CD14-positive monocyte (primary cell): ENCODE measurements at regions not wholly inside any gene's neighbourhood (a gene's known extent, or its start where the extent isn't known, plus 50 kb on each side); places are given as distances from the start of the nearest gene placed in this dataset.

Experiments
- DNase-seq, 3 donors: peaks; one replicate each; pipeline ENCODE4 v3.0.0-alpha.2; 2011 to 2022
- H2AFZ ChIP-seq: 2 replicates; pipeline ENCODE4 v1.6.0; 2012; ENCODE audit warnings: mild to moderate bottlenecking, low read depth, low read length, inconsistent platforms; ENCODE audit not compliant: insufficient read depth, poor library complexity, severe bottlenecking
- H3K27ac ChIP-seq, 2 donors: 1 replicate in 1 of 2; 2 replicates in 1 of 2; pipeline ENCODE4 v1.5.1; 2012 to 2013; ENCODE audit warnings: low read length in 2 of 2, control low read depth in 1 of 2, inconsistent platforms in 1 of 2, low read depth in 1 of 2, mild to moderate bottlenecking in 1 of 2
- H3K27me3 ChIP-seq, 2 donors: one replicate each; pipeline versions ENCODE4 v1.6.0 to v1.6.1; 2011 to 2013; ENCODE audit warnings: low read length in 2 of 2; ENCODE audit not compliant: control insufficient read depth in 2 of 2, insufficient read depth in 2 of 2
- H3K36me3 ChIP-seq, 2 donors: replicated peaks in 1 of 2; 1 replicate in 1 of 2; 2 replicates in 1 of 2; pipeline versions ENCODE4 v1.5.1 to v1.6.1; 2012 to 2013; ENCODE audit warnings: low read length in 2 of 2, control low read depth in 1 of 2, inconsistent platforms in 1 of 2, mild to moderate bottlenecking in 1 of 2; ENCODE audit not compliant: insufficient read depth in 2 of 2, control insufficient read depth in 1 of 2
- H3K4me1 ChIP-seq, 2 donors: 1 replicate in 1 of 2; 2 replicates in 1 of 2; pipeline versions ENCODE4 v1.5.1 to v1.6.1; 2012 to 2013; ENCODE audit warnings: low read length in 2 of 2, control low read depth in 1 of 2, inconsistent platforms in 1 of 2, mild to moderate bottlenecking in 1 of 2, moderate library complexity in 1 of 2; ENCODE audit not compliant: insufficient read depth in 2 of 2, control insufficient read depth in 1 of 2
- H3K4me2 ChIP-seq: replicated peaks from 2 replicates; pipeline ENCODE3; 2012; ENCODE audit warnings: low read length, moderate library complexity, mild to moderate bottlenecking; ENCODE audit not compliant: poor library complexity, severe bottlenecking; ENCODE audit errors: extremely low read depth
- H3K4me3 ChIP-seq, 3 experiments: fragments of 200-600 bp in 1 of 3; sonication (generic) in 1 of 3; replicated peaks in 1 of 3; 1 replicate in 2 of 3; 2 replicates in 1 of 3; pipeline ENCODE4 v1.5.1; 2011 to 2013; ENCODE audit warnings: low read length in 3 of 3, mild to moderate bottlenecking in 3 of 3, control low read depth in 2 of 3, low read depth in 2 of 3, inconsistent platforms in 1 of 3, moderate library complexity in 1 of 3
- H3K79me2 ChIP-seq: 2 replicates; pipeline ENCODE4 v1.6.0; 2012; ENCODE audit warnings: mild to moderate bottlenecking, control low read depth, inconsistent platforms, low read length, moderate library complexity; ENCODE audit not compliant: insufficient read depth
- H3K9ac ChIP-seq: 2 replicates; pipeline ENCODE4 v1.6.0; 2017; ENCODE audit warnings: low read length, mild to moderate bottlenecking; ENCODE audit not compliant: insufficient read depth, poor library complexity, severe bottlenecking
- H3K9me3 ChIP-seq, 2 donors: replicated peaks in 1 of 2; 1 replicate in 1 of 2; 2 replicates in 1 of 2; pipeline versions ENCODE4 v1.5.1 to v1.6.1; 2012 to 2013; ENCODE audit warnings: low read length in 2 of 2, control low read depth in 1 of 2; ENCODE audit not compliant: control insufficient read depth in 1 of 2, insufficient read depth in 1 of 2
- H4K20me1 ChIP-seq: 2 replicates; pipeline ENCODE4 v1.6.0; 2012; ENCODE audit warnings: mild to moderate bottlenecking, low read length, control low read depth, moderate library complexity; ENCODE audit not compliant: insufficient read depth
- H3K27ac Mint-ChIP-seq, 7 donors: one replicate each; pipeline ENCODE4 v1.8.0; 2020; ENCODE audit warnings: mild to moderate bottlenecking in 7 of 7, mixed read lengths in 7 of 7, moderate library complexity in 6 of 7, inconsistent platforms in 2 of 7
- H3K27me3 Mint-ChIP-seq, 3 donors: one replicate each; pipeline ENCODE4 v1.8.0; 2021 to 2022; ENCODE audit warnings: low read depth in 3 of 3, mild to moderate bottlenecking in 3 of 3, mixed read lengths in 3 of 3, moderate library complexity in 3 of 3, inconsistent platforms in 1 of 3
- H3K36me3 Mint-ChIP-seq, 2 donors: one replicate each; pipeline ENCODE4 v1.8.0; 2020; ENCODE audit warnings: mixed read lengths in 2 of 2, inconsistent platforms in 1 of 2, mild to moderate bottlenecking in 1 of 2
- H3K4me1 Mint-ChIP-seq: one replicate; pipeline ENCODE4 v1.8.0; 2020; ENCODE audit warnings: mild to moderate bottlenecking, mixed read lengths
- H3K4me3 Mint-ChIP-seq, 2 donors: one replicate each; pipeline ENCODE4 v1.8.0; 2020; ENCODE audit warnings: mild to moderate bottlenecking in 2 of 2, mixed read lengths in 2 of 2, moderate library complexity in 1 of 2
- H3K9me3 Mint-ChIP-seq, 7 donors: one replicate each; pipeline ENCODE4 v1.8.0; 2020 to 2022; ENCODE audit warnings: mixed read lengths in 7 of 7, mild to moderate bottlenecking in 6 of 7, moderate library complexity in 6 of 7, inconsistent platforms in 2 of 7
- CTCF ChIP-seq: fragments of 200-600 bp; IDR thresholded peaks from one replicate; pipeline ENCODE4 v1.8.0; 2022; ENCODE audit warnings: antibody characterized with exemption, mild to moderate bottlenecking
- WGBS: methylation state at CpG from one replicate; pipeline ENCODE4 v1.1.5; 2013; ENCODE audit warnings: missing lambda C conversion rate; ENCODE audit not compliant: insufficient coverage; 5-methylcytosine and 5-hydroxymethylcytosine counted together
- intact Hi-C, 2 donors: fragments of 100-400 bp; cut with micrococcal nuclease; formaldehyde crosslinking; loops; one replicate each; pipeline versions ENCODE4 v1.15.0 to v1.15.1; 2023

GRCh38 chr9:80294955-80295354, 723.2 kb downstream of the TLE4 start:
- H3K79me2 ChIP-seq: no peaks in the 10 kb centered on the region
- no peaks in the 10 kb centered on the region for H3K36me3 Mint-ChIP-seq
- H4K20me1 ChIP-seq: no peaks in the 10 kb centered on the region
- H2AFZ ChIP-seq: no peak overlapping the region
- H3K27ac ChIP-seq: no peak overlapping the region
- no peaks in the 10 kb centered on the region for H3K4me1 ChIP-seq
- no peak overlapping the region for H3K27ac Mint-ChIP-seq
- H3K9me3 ChIP-seq: no peaks in the 10 kb centered on the region
- H3K9me3 Mint-ChIP-seq: peaks cover 0 to 12% (median 4%) of the 10 kb centered on the region in 7 donors
- no peak overlapping the region for H3K4me2 ChIP-seq
- TF ChIP-seq CTCF: no peak
- no peak overlapping the region for H3K4me3 Mint-ChIP-seq
- DNase-seq: no peak
- intact Hi-C loops: no loop called here
- no peak overlapping the region for H3K9ac ChIP-seq
- WGBS: no CpG with 5 or more reads among the region's 1 CpG
- no peaks in the 10 kb centered on the region for H3K27me3 ChIP-seq
- no peaks in the 10 kb centered on the region for H3K4me1 Mint-ChIP-seq
- peaks cover 0 to 2% (median 0%) of the 10 kb centered on the region in 3 donors for H3K27me3 Mint-ChIP-seq
- H3K36me3 ChIP-seq: no peaks in the 10 kb centered on the region
- no peak overlapping the region for H3K4me3 ChIP-seq

- no peaks in the 10 kb centered on the region for H4K20me1 ChIP-seq
- no peak overlapping the region for H3K27ac Mint-ChIP-seq
- no peak overlapping the region for H3K4me3 ChIP-seq
- no peak overlapping the region for H3K27ac ChIP-seq
- intact Hi-C loops: no loop called here
- H3K27me3 Mint-ChIP-seq: peaks cover 0 to 2% (median 0%) of the 10 kb centered on the region in 3 donors
- H3K79me2 ChIP-seq: no peaks in the 10 kb centered on the region
- H3K9me3 Mint-ChIP-seq: peaks cover 0 to 12% (median 4%) of the 10 kb centered on the region in 7 donors
- H3K36me3 ChIP-seq: no peaks in the 10 kb centered on the region
- no peaks in the 10 kb centered on the region for H3K36me3 Mint-ChIP-seq
- DNase-seq: no peak
- H3K4me3 Mint-ChIP-seq: no peak overlapping the region
- no peak overlapping the region for H3K4me2 ChIP-seq
- no peak overlapping the region for H3K9ac ChIP-seq
- no peak overlapping the region for H2AFZ ChIP-seq
- no peaks in the 10 kb centered on the region for H3K9me3 ChIP-seq
- H3K4me1 Mint-ChIP-seq: no peaks in the 10 kb centered on the region
- no peaks in the 10 kb centered on the region for H3K4me1 ChIP-seq
- no CpG with 5 or more reads among the region's 1 CpG for WGBS
- H3K27me3 ChIP-seq: no peaks in the 10 kb centered on the region
- TF ChIP-seq CTCF: no peak
These were observed 722.6 kb downstream of the TLE4 start for GRCh38 chr9:80294318-80294717.
